ENCODE measurements at regions not wholly inside any gene's neighbourhood (a gene's known extent, or its start where the extent isn't known, plus 50 kb on each side); places are given as distances from the start of the nearest gene placed in this dataset.

DNA sequence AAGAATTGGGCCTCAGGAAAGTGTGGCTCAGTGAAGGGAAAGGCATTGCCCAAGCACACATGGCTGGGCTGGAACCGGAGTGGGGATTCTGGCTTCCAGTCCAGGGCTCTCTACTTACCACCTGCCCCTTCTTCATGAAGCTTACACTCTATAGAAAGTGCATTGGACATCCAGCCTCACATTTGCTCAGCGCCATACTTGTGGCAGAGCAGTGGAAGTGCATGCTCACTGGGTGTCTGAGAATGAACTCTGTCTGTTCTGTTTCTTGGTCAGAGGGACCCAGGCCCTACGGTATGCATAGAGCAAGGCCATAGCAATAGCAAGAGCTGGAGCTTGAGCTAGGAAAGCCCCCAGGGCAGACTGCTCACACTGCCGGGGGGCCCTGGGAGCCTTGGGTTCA lies 1253.5 kb downstream of the TYW1 start:
- no peak for TF ChIP-seq POLR2A (IDR thresholded peaks at IDR 0.05)
- TF ChIP-seq, protein P1, sequence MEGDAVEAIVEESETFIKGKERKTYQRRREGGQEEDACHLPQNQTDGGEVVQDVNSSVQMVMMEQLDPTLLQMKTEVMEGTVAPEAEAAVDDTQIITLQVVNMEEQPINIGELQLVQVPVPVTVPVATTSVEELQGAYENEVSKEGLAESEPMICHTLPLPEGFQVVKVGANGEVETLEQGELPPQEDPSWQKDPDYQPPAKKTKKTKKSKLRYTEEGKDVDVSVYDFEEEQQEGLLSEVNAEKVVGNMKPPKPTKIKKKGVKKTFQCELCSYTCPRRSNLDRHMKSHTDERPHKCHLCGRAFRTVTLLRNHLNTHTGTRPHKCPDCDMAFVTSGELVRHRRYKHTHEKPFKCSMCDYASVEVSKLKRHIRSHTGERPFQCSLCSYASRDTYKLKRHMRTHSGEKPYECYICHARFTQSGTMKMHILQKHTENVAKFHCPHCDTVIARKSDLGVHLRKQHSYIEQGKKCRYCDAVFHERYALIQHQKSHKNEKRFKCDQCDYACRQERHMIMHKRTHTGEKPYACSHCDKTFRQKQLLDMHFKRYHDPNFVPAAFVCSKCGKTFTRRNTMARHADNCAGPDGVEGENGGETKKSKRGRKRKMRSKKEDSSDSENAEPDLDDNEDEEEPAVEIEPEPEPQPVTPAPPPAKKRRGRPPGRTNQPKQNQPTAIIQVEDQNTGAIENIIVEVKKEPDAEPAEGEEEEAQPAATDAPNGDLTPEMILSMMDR (IDR thresholded peaks at IDR 0.05 in 4 of 5, conservative IDR thresholded peaks at IDR 0.05 in 1 of 5), result no peak

All from gastrocnemius medialis (tissue), 4 donors.